Spleen (tissue), 11 donors: ENCODE measurements at regions not wholly inside any gene's neighbourhood (a gene's known extent, or its start where the extent isn't known, plus 50 kb on each side); places are given as distances from the start of the nearest gene placed in this dataset.

Experiments used
- DNase-seq: peaks from one replicate; pipeline ENCODE4 v3.0.0-alpha.2; 2020
- H3K27ac ChIP-seq, 8 donors: fragments of 200-600 bp; sonication (generic) in 7 of 8; 1 replicate in 4 of 8; 2 replicates in 4 of 8; pipeline versions ENCODE4 v1.5.0 to v1.8.0; 2016 to 2021; ENCODE audit warnings: inconsistent platforms in 4 of 8, mild to moderate bottlenecking in 4 of 8, moderate library complexity in 1 of 8
- H3K27me3 ChIP-seq, 7 donors: fragments of 200-600 bp; sonication (generic) in 6 of 7; replicated peaks in 1 of 7; 1 replicate in 4 of 7; 2 replicates in 3 of 7; pipeline versions ENCODE4 v1.5.0 to v1.8.0; 2016 to 2021; ENCODE audit warnings: inconsistent platforms in 3 of 7, mild to moderate bottlenecking in 1 of 7
- H3K36me3 ChIP-seq, 6 donors: fragments of 200-600 bp; sonication (generic) in 5 of 6; 1 replicate in 4 of 6; 2 replicates in 2 of 6; pipeline versions ENCODE4 v1.5.0 to v1.8.0; 2016 to 2021; ENCODE audit warnings: inconsistent platforms in 2 of 6
- H3K4me1 ChIP-seq, 6 donors: fragments of 200-600 bp; sonication (generic) in 5 of 6; 1 replicate in 3 of 6; 2 replicates in 3 of 6; pipeline versions ENCODE4 v1.5.0 to v1.8.0; 2016 to 2021; ENCODE audit warnings: inconsistent platforms in 3 of 6
- H3K4me3 ChIP-seq, 8 donors: fragments of 200-600 bp; sonication (generic) in 7 of 8; 1 replicate in 4 of 8; 2 replicates in 4 of 8; pipeline versions ENCODE4 v1.5.0 to v1.8.0; 2016 to 2021; ENCODE audit warnings: inconsistent platforms in 4 of 8, mild to moderate bottlenecking in 4 of 8, moderate library complexity in 2 of 8
- H3K9me3 ChIP-seq, 8 donors: fragments of 200-600 bp; sonication (generic) in 7 of 8; 1 replicate in 4 of 8; 2 replicates in 4 of 8; pipeline versions ENCODE4 v1.5.0 to v1.8.0; 2016 to 2021; ENCODE audit warnings: inconsistent platforms in 4 of 8
- CTCF ChIP-seq, 11 experiments: fragments of 200-600 bp in 7 of 11; fragments of 450-650 bp in 4 of 11; sonication (generic) in 4 of 11; IDR thresholded peaks in 8 of 11; conservative IDR thresholded peaks in 3 of 11; 1 replicate in 7 of 11; 2 replicates in 4 of 11; pipeline versions ENCODE4 v1.4.0 to v1.8.0; 2016 to 2021; ENCODE audit warnings: antibody characterized with exemption in 11 of 11, inconsistent platforms in 4 of 11, mild to moderate bottlenecking in 1 of 11
- POLR2A ChIP-seq, 3 donors: fragments of 450-650 bp; IDR thresholded peaks; one replicate each; pipeline ENCODE4 v1.5.1; 2017; ENCODE audit warnings: antibody characterized with exemption in 3 of 3, mild to moderate bottlenecking in 1 of 3
- POLR2AphosphoS5 ChIP-seq, 3 donors: sonication (generic); formaldehyde crosslinking; IDR thresholded peaks; one replicate each; pipeline ENCODE4 v1.5.1; 2017; ENCODE audit warnings: antibody characterized with exemption in 3 of 3
- WGBS, 5 donors: extraction: QIAGEN DNeasy Blood & Tissue Kit in 3 of 5; methylation state at CpG; one replicate each; pipeline versions ENCODE4 v1.1.5 to v1.1.7; 2013 to 2018; 5-methylcytosine and 5-hydroxymethylcytosine counted together
- intact Hi-C: fragments of 100-400 bp; cut with DNase I; formaldehyde crosslinking; loops from one replicate; pipeline ENCODE4 v1.15.0; 2023; ENCODE audit warnings: low total_unique reads
- donor health status: healthy with polysubstance abuse.
- donor health status: DM: no; HTN: no; CAD: no; lungs with moderate emphysema.
- donor health status: DM: no; HTN: no; CAD: no.
- donor health status: Bipolar disorder and iron deficiency.
- donor health status: healthy.
- donor health status: DM: no; HTN: no; CAD: no.
- donor health status: DM: yes; HTN: yes; CAD: no.

DNA sequence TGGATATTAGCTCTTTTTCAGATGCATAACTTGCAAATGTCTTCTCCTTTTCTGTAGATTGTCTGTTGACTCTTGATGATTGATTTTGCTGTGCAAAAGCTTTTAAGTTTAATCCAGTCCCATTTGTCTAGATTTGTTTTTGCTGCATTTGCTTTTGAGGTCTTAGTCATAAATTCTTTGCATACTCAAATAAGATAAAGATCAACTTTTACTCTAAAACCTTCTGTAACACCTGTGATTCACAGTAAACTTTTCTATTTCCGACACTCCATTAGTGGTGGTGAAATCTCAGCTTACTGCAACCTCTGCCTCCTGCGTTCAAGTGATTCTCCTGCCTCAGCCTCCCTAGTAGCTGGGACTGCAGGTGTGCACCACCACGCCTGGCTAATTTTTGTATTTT, 239.0 kb upstream of the ST8SIA4 start:
- TF ChIP-seq POLR2A (IDR thresholded peaks at IDR 0.05) (no peak), POLR2AphosphoS5 (IDR thresholded peaks at IDR 0.05) (no peak), CTCF (IDR thresholded peaks at IDR 0.05 in 8 of 11, conservative IDR thresholded peaks at IDR 0.05 in 3 of 11) (no peak)
- whole genome bisulfite sequencing, 5 donors = 86 to 97% (median 90%) methylated on average over 3 of the region's 3 CpGs

DNA sequence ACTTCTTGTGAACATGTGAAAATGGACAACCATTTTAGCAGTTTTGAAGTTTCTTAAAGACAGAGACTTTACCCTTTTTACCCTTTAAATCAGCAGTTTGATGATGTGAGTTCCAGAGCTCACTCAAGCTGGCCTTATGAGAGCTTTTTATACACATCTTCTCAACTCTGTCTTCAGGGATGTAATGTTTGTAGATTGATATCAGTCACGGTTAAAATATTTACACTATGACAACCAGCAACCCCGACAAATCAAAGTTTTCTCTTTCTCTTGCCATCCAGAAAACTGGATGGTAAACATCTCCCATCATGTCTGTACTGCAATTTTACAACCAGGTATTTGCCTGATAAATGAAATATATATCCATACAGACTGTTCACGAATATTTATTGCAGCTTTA, 233.4 kb upstream of the ST8SIA4 start:
- H3K4me3 ChIP-seq = no peak overlapping the region
- intact Hi-C loops = no loop called here
- no peak for TF ChIP-seq CTCF (IDR thresholded peaks at IDR 0.05 in 8 of 11, conservative IDR thresholded peaks at IDR 0.05 in 3 of 11)
- no peak for TF ChIP-seq POLR2A (IDR thresholded peaks at IDR 0.05)
- TF ChIP-seq POLR2AphosphoS5 (IDR thresholded peaks at IDR 0.05) = no peak
- H3K27ac ChIP-seq = no peak overlapping the region
- DNase-seq = no peak
- H3K9me3 ChIP-seq = peaks cover 0 to 15% (median 0%) of the 10 kb centered on the region in 8 donors
- H3K36me3 ChIP-seq = no peaks in the 10 kb centered on the region
- no peaks in the 10 kb centered on the region for H3K27me3 ChIP-seq
- H3K4me1 ChIP-seq = no peaks in the 10 kb centered on the region
- 75 to 85% (median 83%) methylated on average over 3 of the region's 3 CpGs for WGBS, 5 donors

More for the DNA sequence above, 239.0 kb upstream of the ST8SIA4 start:
- intact Hi-C loops = no loop called here
- Histone ChIP-seq H3K4me1 (no peaks in the 10 kb centered on the region), H3K27ac (no peak overlapping the region), H3K9me3 (peaks cover 0 to 15% (median 0%) of the 10 kb centered on the region in 8 donors), H3K27me3 (no peaks in the 10 kb centered on the region), H3K4me3 (no peak overlapping the region), H3K36me3 (no peaks in the 10 kb centered on the region)
- DNase-seq = no peak

GRCh38 chr5:101123363-101123762, 220.3 kb upstream of the ST8SIA4 start:
- no peak for DNase-seq
- no peak overlapping the region for H3K27ac ChIP-seq
- H3K9me3 ChIP-seq = peaks cover 0 to 3% (median 0%) of the 10 kb centered on the region in 8 donors
- intact Hi-C loops = no loop called here
- WGBS, 5 donors = 78 to 86% (median 82%) methylated on average over 2 of the region's 2 CpGs
- H3K27me3 ChIP-seq = no peaks in the 10 kb centered on the region
- no peaks in the 10 kb centered on the region for H3K36me3 ChIP-seq
- no peak for TF ChIP-seq POLR2AphosphoS5 (IDR thresholded peaks at IDR 0.05)
- TF ChIP-seq CTCF (IDR thresholded peaks at IDR 0.05 in 8 of 11, conservative IDR thresholded peaks at IDR 0.05 in 3 of 11) = no peak
- no peak for TF ChIP-seq POLR2A (IDR thresholded peaks at IDR 0.05)
- no peak overlapping the region for H3K4me3 ChIP-seq
- no peaks in the 10 kb centered on the region for H3K4me1 ChIP-seq

DNA sequence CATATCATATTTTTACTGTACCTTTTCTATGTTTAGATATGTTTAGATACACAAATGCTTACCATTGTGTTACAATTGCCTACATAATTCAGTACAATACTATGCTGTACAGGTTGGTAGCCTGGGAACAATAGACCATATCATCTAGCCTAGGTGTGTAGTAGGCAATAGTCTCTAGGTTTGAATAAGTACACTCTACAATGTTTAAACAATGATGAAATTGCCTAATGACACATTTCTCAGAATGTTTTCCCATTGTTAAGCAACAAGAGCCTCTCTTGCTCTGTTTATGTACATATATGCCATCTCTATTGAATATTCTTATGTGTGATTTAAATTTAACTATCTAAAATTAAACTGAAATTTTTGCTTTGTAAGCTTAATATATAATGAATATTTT, 209.6 kb upstream of the ST8SIA4 start:
- Histone ChIP-seq H3K9me3 (no peaks in the 10 kb centered on the region), H3K27ac (no peak overlapping the region), H3K36me3 (no peaks in the 10 kb centered on the region), H3K4me3 (no peak overlapping the region), H3K27me3 (no peaks in the 10 kb centered on the region), H3K4me1 (no peaks in the 10 kb centered on the region)
- intact Hi-C loops = no loop called here
- no peak for TF ChIP-seq POLR2A (IDR thresholded peaks at IDR 0.05)
- no peak for TF ChIP-seq POLR2AphosphoS5 (IDR thresholded peaks at IDR 0.05)
- TF ChIP-seq CTCF (IDR thresholded peaks at IDR 0.05 in 8 of 11, conservative IDR thresholded peaks at IDR 0.05 in 3 of 11) = no peak
- no peak for DNase-seq
